Activated T-cell treated with anti-CD3 and anti-CD28 coated beads, Interleukin-2, amount 50 U/mL, for 48 hours (primary cell): ENCODE measurements at regions not wholly inside any gene's neighbourhood (a gene's known extent, or its start where the extent isn't known, plus 50 kb on each side); places are given as distances from the start of the nearest gene placed in this dataset.

ENCODE experiments used
- DNase-seq, 2 experiments: peaks; one replicate each; pipeline ENCODE4 v3.0.0-alpha.2; 2020

- no peak for DNase-seq
These were observed 60.5 kb upstream of the TAB3 start for GRCh38 chrX:30949554-30949953.

- DNase-seq: no peak
These were observed 59.6 kb upstream of the TAB3 start for GRCh38 chrX:30948626-30949025.

- no peak for DNase-seq
These were observed 59.0 kb upstream of the TAB3 start for GRCh38 chrX:30948051-30948450.

- no peak for DNase-seq
These were observed 54.9 kb upstream of the TAB3 start for GRCh38 chrX:30943984-30944383.

- DNase-seq: no peak
These were observed 52.8 kb upstream of the TAB3 start for GRCh38 chrX:30941898-30942297.

- no peak for DNase-seq
These were observed 50.9 kb upstream of the TAB3 start for GRCh38 chrX:30939928-30940327.
